A549 (cell line): ENCODE measurements at regions not wholly inside any gene's neighbourhood (a gene's known extent, or its start where the extent isn't known, plus 50 kb on each side); places are given as distances from the start of the nearest gene placed in this dataset.

Experiments
- ATAC-seq, 2 experiments: fragments of 200-7000 bp in 1 of 2; fragments of >200 bp in 1 of 2; cut with Nextera tagmentation in 1 of 2; cut with Tn5 transposase in 1 of 2; 3 replicates each; pipeline versions ENCODE4 v1.8.0 to v1.9.1; 2018 to 2020; ENCODE audit warnings: mild to moderate bottlenecking in 1 of 2, moderate library complexity in 1 of 2
- CTCF ChIA-PET: fragments of 300-600 bp; sonication (Branson Sonifier 250); formaldehyde crosslinking; extraction: SDS; loops from one replicate; lab custom pipeline; 2021; ENCODE audit warnings: antibody characterized with exemption, inconsistent platforms; lab: Yijun Ruan, JAX
- POLR2A ChIA-PET: fragments of 350-600 bp; formaldehyde crosslinking; extraction: SDS; loops from one replicate; lab custom pipeline; 2021; ENCODE audit warnings: antibody characterized with exemption, inconsistent platforms; lab: Yijun Ruan, JAX
- DNase-seq, 2 experiments: peaks; one replicate each; pipeline versions ENCODE4 v3.0.0 to v3.0.0-alpha.2; 2011 to 2016; ENCODE audit warnings: low read depth in 1 of 2, low spot score in 1 of 2
- FAIRE-seq: peaks from 2 replicates; lab custom pipeline; 2011; peaks lifted over from hg19 to GRCh38; lab: Jason Lieb, UNC
- H3K27ac ChIP-seq, 2 experiments: fragments of >200 bp; sonication (Bioruptor Twin); formaldehyde crosslinking; 3 replicates each; pipeline ENCODE4 v1.5.1; 2016 to 2017
- H3K4me1 ChIP-seq: fragments of >200 bp; sonication (Bioruptor Twin); formaldehyde crosslinking; 3 replicates; pipeline ENCODE4 v1.6.1; 2016
- H3K4me2 ChIP-seq: fragments of >200 bp; sonication (Bioruptor Twin); formaldehyde crosslinking; 3 replicates; pipeline ENCODE4 v1.6.1; 2016
- H3K4me3 ChIP-seq: fragments of >200 bp; sonication (Bioruptor Twin); formaldehyde crosslinking; 3 replicates; pipeline ENCODE4 v1.5.1; 2016
- H3K9me3 ChIP-seq: fragments of >200 bp; sonication (Bioruptor Twin); formaldehyde crosslinking; 3 replicates; pipeline ENCODE4 v1.6.1; 2016
- CBX8 ChIP-seq: fragments of 200-600 bp; sonication (generic); IDR thresholded peaks from 2 replicates; pipeline ENCODE4 v1.6.1; 2016
- CHD4 ChIP-seq: fragments of 200-600 bp; sonication (generic); IDR thresholded peaks from 2 replicates; pipeline ENCODE4 v1.6.1; 2016; ENCODE audit warnings: antibody characterized with exemption, mild to moderate bottlenecking, borderline replicate concordance
- ELK1 ChIP-seq: fragments of 150-350 bp; IDR thresholded peaks from 2 replicates; pipeline ENCODE4 v1.6.1; 2014; ENCODE audit warnings: low read depth, mild to moderate bottlenecking, low read length
- FOSB ChIP-seq: fragments of 250-450 bp; sonication (Bioruptor Pico); IDR thresholded peaks from 2 replicates; pipeline ENCODE4 v1.5.0; 2020; ENCODE audit warnings: mild to moderate bottlenecking, moderate library complexity
- FOXS1 ChIP-seq: fragments of 250-450 bp; sonication (Bioruptor Pico); IDR thresholded peaks from 2 replicates; pipeline ENCODE4 v1.5.0; 2020; ENCODE audit warnings: mild to moderate bottlenecking, moderate library complexity
- HMGXB4 ChIP-seq: fragments of 250-450 bp; sonication (Bioruptor Pico); IDR thresholded peaks from 2 replicates; pipeline ENCODE4 v1.5.0; 2021; ENCODE audit warnings: mild to moderate bottlenecking, moderate library complexity, borderline replicate concordance
- JUN ChIP-seq, 2 experiments: fragments of >200 bp; sonication (Bioruptor Twin); formaldehyde crosslinking; IDR thresholded peaks; 2 replicates in 1 of 2; 3 replicates in 1 of 2; pipeline ENCODE4 v1.6.1; 2016 to 2017
- JUNB ChIP-seq: fragments of >200 bp; sonication (Bioruptor Twin); formaldehyde crosslinking; IDR thresholded peaks from 2 replicates; pipeline ENCODE4 v1.6.1; 2016
- MAFK ChIP-seq: fragments of 450-650 bp; IDR thresholded peaks from 2 replicates; pipeline ENCODE4 v1.6.1; 2014; ENCODE audit not compliant: partially characterized antibody
- MYC ChIP-seq: IDR thresholded peaks from 2 replicates; pipeline ENCODE4 v1.6.1; 2012; ENCODE audit warnings: mild to moderate bottlenecking, inconsistent platforms, low read length, improper control_type of control experiment, borderline replicate concordance
- PHF8 ChIP-seq: fragments of 200-600 bp; sonication (generic); IDR thresholded peaks from 2 replicates; pipeline ENCODE4 v1.6.1; 2016; ENCODE audit warnings: low read depth, mild to moderate bottlenecking, antibody characterized with exemption, moderate library complexity, borderline replicate concordance
- POLR2A ChIP-seq: IDR thresholded peaks from 2 replicates; pipeline ENCODE4 v1.6.1; 2012; ENCODE audit warnings: mild to moderate bottlenecking, low read length
- RCOR1 ChIP-seq: fragments of 150-350 bp; IDR thresholded peaks from 2 replicates; pipeline ENCODE4 v1.6.1; 2014; ENCODE audit warnings: antibody characterized with exemption, low read length, low read depth
- SMC3 ChIP-seq: fragments of >200 bp; sonication (Bioruptor Twin); formaldehyde crosslinking; IDR thresholded peaks from 3 replicates; pipeline ENCODE4 v1.6.1; 2018; ENCODE audit warnings: inconsistent platforms
- SREBF2 ChIP-seq: fragments of 450-650 bp; IDR thresholded peaks from 2 replicates; pipeline ENCODE4 v1.6.1; 2014; ENCODE audit warnings: mild to moderate bottlenecking, moderate library complexity
- TFCP2L1 ChIP-seq: fragments of 250-450 bp; sonication (Bioruptor Pico); IDR thresholded peaks from 2 replicates; pipeline ENCODE4 v1.5.0; 2021; ENCODE audit warnings: mild to moderate bottlenecking
- USF2 ChIP-seq: fragments of 450-650 bp; IDR thresholded peaks from 2 replicates; pipeline ENCODE4 v1.6.1; 2014; ENCODE audit warnings: antibody characterized with exemption
- ZSCAN20 ChIP-seq: fragments of 250-450 bp; sonication (Bioruptor Pico); IDR thresholded peaks from 2 replicates; pipeline ENCODE4 v1.8.0; 2022; ENCODE audit warnings: mild to moderate bottlenecking, moderate library complexity
- WGBS: methylation state at CpG from one replicate; pipeline ENCODE4 v1.1.6; 2017; ENCODE audit errors: missing lambda C conversion rate; 5-methylcytosine and 5-hydroxymethylcytosine counted together

- peaks cover 14% of the 10 kb centered on the region; the same call in 2 of the 3 replicates for H3K4me1 ChIP-seq
- FAIRE-seq (no peak), ATAC-seq (no peak), DNase-seq (no peak)
- H3K27ac ChIP-seq: no peak overlapping the region
- H3K4me3 ChIP-seq: no peak overlapping the region
- no peak for TF ChIP-seq CHD4
- WGBS: 73% methylated on average over 5 of the region's 5 CpGs
- CTCF ChIA-PET: no interaction called here
- H3K4me2 ChIP-seq: no peak overlapping the region
- H3K9me3 ChIP-seq: no peaks in the 10 kb centered on the region
- POLR2A ChIA-PET: no interaction called here
Measured at GRCh38 chr21:17444828-17445227, 68.0 kb upstream of the CXADR start.

GRCh38 chr21:17446737-17447136 is 66.1 kb upstream of the CXADR start:
- WGBS: 49% methylated on average over 3 of the region's 3 CpGs
- H3K27ac ChIP-seq: peak overlapping the region in 1 of 2 experiments; percentile 34; a peak in 1 of 6 replicates
- ATAC-seq: no peak

GRCh38 chr21:17449701-17450100 is 63.1 kb upstream of the CXADR start:
- ChIA-PET CTCF (interaction anchor here (1.9 kb wide), 1 partner anchor 62 kb away, joined by 6 read pairs; no protein-coding TSS in a partner anchor), POLR2A (no interaction called here)
- Histone ChIP-seq H3K4me1 (peaks cover 29% of the 10 kb centered on the region), H3K4me3 (no peak overlapping the region), H3K9me3 (no peaks in the 10 kb centered on the region), H3K27ac (no peak overlapping the region), H3K4me2 (no peak overlapping the region)
- TF ChIP-seq JUN (IDR thresholded peaks at IDR 0.05): no peak
- TF ChIP-seq JUNB: no peak
- TF ChIP-seq SREBF2: no peak
- TF ChIP-seq ELK1: no peak
- TF ChIP-seq RCOR1: no peak
- no peak for TF ChIP-seq POLR2A
- no peak for TF ChIP-seq MYC
- FAIRE-seq (no peak), DNase-seq (no peak), ATAC-seq (no peak)

More at GRCh38 chr21:17446737-17447136, 66.1 kb upstream of the CXADR start:
- no peak for FAIRE-seq
- CTCF ChIA-PET: interaction anchor here (0.5 to 2.2 kb wide), 2 partner anchors 10 to 108 kb away, joined by 4 to 7 read pairs; no protein-coding TSS in a partner anchor
- DNase-seq: no peak
- POLR2A ChIA-PET: no interaction called here
- Histone ChIP-seq H3K4me1 (peaks cover 16% of the 10 kb centered on the region), H3K9me3 (no peaks in the 10 kb centered on the region), H3K4me2 (0 out of 3 replicates have a peak overlapping the region, but pooled peaks have one; percentile 9), H3K4me3 (no peak overlapping the region)
- TF ChIP-seq PHF8 (no peak), USF2 (no peak), FOXS1 (no peak), ZSCAN20 (no peak), HMGXB4 (CRISPR knock-in tag) (no peak), SMC3 (no peak), MYC (no peak), JUN (IDR thresholded peaks at IDR 0.05) (no peak), CBX8 (no peak), FOSB (CRISPR knock-in tag) (no peak), TFCP2L1 (CRISPR knock-in tag) (no peak), MAFK (no peak)
